Heart right ventricle (tissue), 16 donors: ENCODE measurements at regions not wholly inside any gene's neighbourhood (a gene's known extent, or its start where the extent isn't known, plus 50 kb on each side); places are given as distances from the start of the nearest gene placed in this dataset.

ENCODE experiments used
- ATAC-seq, 8 donors: fragments of 200-7000 bp; cut with Tn5 transposase; one replicate each; pipeline ENCODE4 v1.9.1; 2020; ENCODE audit warnings: mild to moderate bottlenecking in 8 of 8, moderate library complexity in 8 of 8, moderate number of reproducible peaks in 1 of 8
- DNase-seq, 2 donors: peaks; one replicate each; pipeline ENCODE4 v3.0.0-alpha.2; 2020
- H3K27ac ChIP-seq, 10 donors: fragments of 200-600 bp; sonication (generic) in 2 of 10; one replicate each; pipeline versions ENCODE4 v1.5.0 to v1.8.0; 2020 to 2022; ENCODE audit warnings: mild to moderate bottlenecking in 3 of 10
- H3K27me3 ChIP-seq, 7 donors: fragments of 200-600 bp; one replicate each; pipeline ENCODE4 v1.8.0; 2021 to 2022; ENCODE audit warnings: mild to moderate bottlenecking in 2 of 7
- H3K36me3 ChIP-seq, 9 donors: fragments of 200-600 bp; sonication (generic) in 1 of 9; one replicate each; pipeline versions ENCODE4 v1.5.0 to v1.8.0; 2020 to 2022; ENCODE audit warnings: mild to moderate bottlenecking in 2 of 9
- H3K4me1 ChIP-seq, 9 donors: fragments of 200-600 bp; sonication (generic) in 1 of 9; one replicate each; pipeline versions ENCODE4 v1.5.0 to v1.8.0; 2020 to 2022; ENCODE audit warnings: mild to moderate bottlenecking in 4 of 9
- H3K4me3 ChIP-seq, 10 donors: fragments of 200-600 bp; sonication (generic) in 2 of 10; one replicate each; pipeline versions ENCODE4 v1.5.0 to v1.8.0; 2020 to 2022; ENCODE audit warnings: mild to moderate bottlenecking in 7 of 10, moderate library complexity in 2 of 10
- H3K9me3 ChIP-seq, 11 donors: fragments of 200-600 bp in 10 of 11; sonication (generic) in 2 of 11; one replicate each; pipeline versions ENCODE4 v1.5.0 to v1.8.0; 2013 to 2022; ENCODE audit warnings: mild to moderate bottlenecking in 2 of 11, control low read depth in 1 of 11, moderate library complexity in 1 of 11
- CTCF ChIP-seq, 9 donors: fragments of 200-600 bp; sonication (generic) in 2 of 9; IDR thresholded peaks; one replicate each; pipeline versions ENCODE4 v1.5.0 to v1.8.0; 2021 to 2022; ENCODE audit warnings: antibody characterized with exemption in 9 of 9, mild to moderate bottlenecking in 5 of 9, moderate library complexity in 1 of 9
- WGBS, 2 donors: extraction: QIAGEN DNeasy Blood & Tissue Kit; methylation state at CpG; one replicate each; pipeline ENCODE4 v1.1.7; 2013; ENCODE audit warnings: inconsistent platforms in 1 of 2; 5-methylcytosine and 5-hydroxymethylcytosine counted together
- intact Hi-C, 10 donors: fragments of 100-400 bp; cut with DNase I; formaldehyde crosslinking; loops; one replicate each; pipeline versions ENCODE4 v1.11.1 to v1.14.2; 2022
- donor health status: Arrhythmogenic right ventricular cardiomyopathy.
- donor health status: ischemic (EF 13 %, LVEDD 7.1; RV severe dilation, severe dysfunction).
- donor health status: healthy with polysubstance abuse.
- donor health status: DM: no; HTN: yes; CAD: no.
- donor health status: DM: no; HTN: no; CAD: no.
- donor health status: ischemic (EF 25% LVEDD 6.9; RV normal size, moderate dysfunction).
- donor health status: ischemic (EF 25% LVEDD 5.7; RV mildly dilated, moderate dysfunction).
- donor health status: healthy.
- donor health status: DM: yes; HTN: yes; CAD: no.
- donor health status: Ischemic cardiomyopathy.
- donor health status: ischemic (EF 35%, LVEDD 5.7; RV mildly dilated, moderate dysfunction).
- donor health status: nonischemic (EF 11% LVEDD 7.7; RV severe dilation, severe dysfunction).
- donor health status: DM: yes; HTN: yes; CAD: no.
- donor health status: PGD.
- donor health status: ischemic (EF 29% LVEDD 5.4; RV normal size, mild dysfunction).
- donor health status: nonischemic (EF 23%, LVEDD 6.1; RV moderate dilation, normal function).

GRCh38 chr12:73517859-73518258 lies 1019.8 kb upstream of the ATXN7L3B start:
- Histone ChIP-seq H3K4me3 (no peak overlapping the region), H3K4me1 (no peaks in the 10 kb centered on the region), H3K27ac (no peak overlapping the region), H3K9me3 (peaks cover 0 to 42% (median 18%) of the 10 kb centered on the region in 11 donors), H3K36me3 (no peaks in the 10 kb centered on the region), H3K27me3 (no peaks in the 10 kb centered on the region)
- intact Hi-C loops, result no loop called here
- DNase-seq (no peak), ATAC-seq (no peak)
- TF ChIP-seq CTCF (IDR thresholded peaks at IDR 0.05), result no peak
- 0% methylated on average over 1 of the region's 1 CpG for WGBS, 2 donors

GRCh38 chr12:73529231-73529630 lies 1008.4 kb upstream of the ATXN7L3B start:
- Histone ChIP-seq H3K27me3 (no peaks in the 10 kb centered on the region), H3K4me1 (peaks cover 0 to 7% (median 0%) of the 10 kb centered on the region in 9 donors), H3K4me3 (no peak overlapping the region), H3K9me3 (peaks cover 0 to 20% (median 6%) of the 10 kb centered on the region in 11 donors), H3K27ac (no peak overlapping the region), H3K36me3 (no peaks in the 10 kb centered on the region)
- intact Hi-C loops, result no loop called here
- DNase-seq, result no peak
- WGBS, 2 donors, result 73 to 78% methylated on average over 1 of the region's 1 CpG
- TF ChIP-seq CTCF (IDR thresholded peaks at IDR 0.05), result no peak
- no peak for ATAC-seq

- peaks cover 0 to 13% (median under 1%) of the 10 kb centered on the region in 11 donors for H3K9me3 ChIP-seq
- intact Hi-C loops, result no loop called here
- no peak overlapping the region for H3K4me3 ChIP-seq
- no peaks in the 10 kb centered on the region for H3K36me3 ChIP-seq
- DNase-seq (no peak), ATAC-seq (no peak)
- H3K27ac ChIP-seq, result no peak overlapping the region
- TF ChIP-seq CTCF (IDR thresholded peaks at IDR 0.05), result no peak
- H3K27me3 ChIP-seq, result no peaks in the 10 kb centered on the region
- H3K4me1 ChIP-seq, result peaks cover 0 to 7% (median 0%) of the 10 kb centered on the region in 9 donors
These were observed 1007.7 kb upstream of the ATXN7L3B start for GRCh38 chr12:73529954-73530353.

- H3K9me3 ChIP-seq, result peaks cover 0 to 13% (median 0%) of the 10 kb centered on the region in 11 donors
- TF ChIP-seq CTCF (IDR thresholded peaks at IDR 0.05), result no peak
- H3K27ac ChIP-seq, result no peak overlapping the region
- H3K4me3 ChIP-seq, result no peak overlapping the region
- H3K27me3 ChIP-seq, result no peaks in the 10 kb centered on the region
- no peak for ATAC-seq
- intact Hi-C loops, result no loop called here
- H3K4me1 ChIP-seq, result peaks cover 0 to 7% (median 0%) of the 10 kb centered on the region in 9 donors
- no peak for DNase-seq
- H3K36me3 ChIP-seq, result no peaks in the 10 kb centered on the region
These were observed 1005.9 kb upstream of the ATXN7L3B start for GRCh38 chr12:73531752-73532151.

GRCh38 chr12:73547421-73547820 lies 990.2 kb upstream of the ATXN7L3B start:
- Histone ChIP-seq H3K4me1 (no peaks in the 10 kb centered on the region), H3K27me3 (no peaks in the 10 kb centered on the region), H3K9me3 (peaks cover 0 to 8% (median 0%) of the 10 kb centered on the region in 11 donors), H3K4me3 (no peak overlapping the region), H3K27ac (no peak overlapping the region), H3K36me3 (no peaks in the 10 kb centered on the region)
- no peak for TF ChIP-seq CTCF (IDR thresholded peaks at IDR 0.05)
- DNase-seq (no peak), ATAC-seq (no peak)
- intact Hi-C loops, result no loop called here
